Activated B cell treated with CpG ODN at 0.5 μM for 24 hours (primary cell): ENCODE measurements at regions not wholly inside any gene's neighbourhood (a gene's known extent, or its start where the extent isn't known, plus 50 kb on each side); places are given as distances from the start of the nearest gene placed in this dataset.

ENCODE experiments used
- ATAC-seq: fragments of 200-7000 bp; cut with Tn5 transposase; one replicate; pipeline ENCODE4 v1.10.0; 2021; ENCODE audit warnings: low read depth, mild to moderate bottlenecking, moderate library complexity
- CTCF ChIA-PET: fragments of 350-600 bp; sonication (Branson Sonifier 250); formaldehyde crosslinking; loops from one replicate; lab custom pipeline; 2021; ENCODE audit warnings: antibody characterized with exemption; lab: Charles Lee
- POLR2A ChIA-PET: fragments of 350-600 bp; sonication (Branson Sonifier 250); formaldehyde crosslinking; loops from one replicate; lab custom pipeline; 2021; ENCODE audit warnings: antibody characterized with exemption; lab: Charles Lee
- DNase-seq: peaks from one replicate; pipeline ENCODE4 v3.0.0; 2022
- H3K27ac Mint-ChIP-seq: one replicate; pipeline ENCODE4 v1.8.0; 2020; ENCODE audit warnings: mixed read lengths
- H3K27me3 Mint-ChIP-seq: one replicate; pipeline ENCODE4 v1.8.0; 2021; ENCODE audit warnings: mixed read lengths
- H3K36me3 Mint-ChIP-seq: one replicate; pipeline ENCODE4 v1.8.0; 2021; ENCODE audit warnings: low read depth, mixed read lengths
- H3K4me1 Mint-ChIP-seq: one replicate; pipeline ENCODE4 v1.8.0; 2021; ENCODE audit warnings: mixed read lengths
- H3K4me3 Mint-ChIP-seq: one replicate; pipeline ENCODE4 v1.8.0; 2020; ENCODE audit warnings: mild to moderate bottlenecking, mixed read lengths
- H3K9me3 Mint-ChIP-seq: one replicate; pipeline ENCODE4 v1.8.0; 2020; ENCODE audit warnings: mixed read lengths
- CTCF ChIP-seq: fragments of 200-600 bp; IDR thresholded peaks from one replicate; pipeline ENCODE4 v1.8.0; 2022; ENCODE audit warnings: antibody characterized with exemption, mild to moderate bottlenecking
- intact Hi-C: fragments of 100-400 bp; cut with micrococcal nuclease; formaldehyde crosslinking; loops from one replicate; pipeline ENCODE4 v1.15.1; 2024

- POLR2A ChIA-PET = no interaction called here
- Mint-ChIP-seq H3K9me3 (no peaks in the 10 kb centered on the region), H3K27ac (no peak overlapping the region), H3K4me1 (no peaks in the 10 kb centered on the region), H3K4me3 (no peak overlapping the region), H3K27me3 (peaks cover 2% of the 10 kb centered on the region), H3K36me3 (no peaks in the 10 kb centered on the region)
- ATAC-seq = no peak
- DNase-seq = no peak
- no peak for TF ChIP-seq CTCF
- intact Hi-C loops = no loop called here
- CTCF ChIA-PET = no interaction called here
These were observed 325.4 kb downstream of the QKI start for GRCh38 chr6:163739966-163740365.

- no peak for ATAC-seq
- intact Hi-C loops = no loop called here
- ChIA-PET CTCF (no interaction called here), POLR2A (no interaction called here)
- H3K27me3 Mint-ChIP-seq = peaks cover 2% of the 10 kb centered on the region
- H3K9me3 Mint-ChIP-seq = no peaks in the 10 kb centered on the region
- H3K36me3 Mint-ChIP-seq = no peaks in the 10 kb centered on the region
- no peak for DNase-seq
- H3K4me1 Mint-ChIP-seq = peaks cover 3% of the 10 kb centered on the region
- H3K4me3 Mint-ChIP-seq = no peak overlapping the region
- no peak for TF ChIP-seq CTCF
- H3K27ac Mint-ChIP-seq = no peak overlapping the region
These were observed 324.8 kb downstream of the QKI start for GRCh38 chr6:163739408-163739725.

DNA sequence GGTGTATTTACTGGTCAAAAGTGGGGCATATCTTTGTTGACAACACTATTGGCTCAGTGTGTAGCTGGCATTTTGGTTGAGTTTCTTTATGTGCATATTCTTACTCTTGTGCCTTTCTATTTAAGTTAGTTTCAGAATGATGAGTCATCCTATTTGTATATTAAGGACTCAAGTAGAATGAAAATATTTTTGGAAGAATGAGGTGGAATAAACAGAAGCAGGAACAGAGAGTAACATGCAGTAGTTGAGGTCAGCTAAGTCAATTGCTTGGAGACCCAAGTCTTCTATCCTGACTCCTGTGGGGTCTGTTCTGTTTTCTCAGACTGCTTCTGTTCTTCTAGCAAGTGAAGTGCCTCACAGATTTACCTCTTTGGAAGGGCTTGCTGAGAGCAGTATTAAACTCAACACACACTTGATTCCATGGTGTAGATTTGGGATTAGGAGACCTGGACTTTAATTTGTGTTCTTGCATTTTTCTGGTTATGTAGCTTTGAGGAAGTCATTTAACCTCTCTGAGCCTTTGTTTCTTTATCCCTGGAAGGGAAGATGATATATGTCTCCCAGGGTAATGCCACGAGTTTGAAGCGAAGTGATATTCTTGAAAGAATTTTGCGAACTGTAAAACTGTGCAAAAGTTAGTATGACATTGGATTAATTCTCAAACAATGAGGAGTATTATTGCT lies 324.3 kb downstream of the QKI start:
- H3K9me3 Mint-ChIP-seq = no peaks in the 10 kb centered on the region
- H3K36me3 Mint-ChIP-seq = no peaks in the 10 kb centered on the region
- intact Hi-C loops = no loop called here
- ChIA-PET CTCF (no interaction called here), POLR2A (no interaction called here)
- ATAC-seq (no peak), DNase-seq (no peak)
- no peak for TF ChIP-seq CTCF
- peaks cover 2% of the 10 kb centered on the region for H3K27me3 Mint-ChIP-seq
- H3K4me1 Mint-ChIP-seq = peaks cover 3% of the 10 kb centered on the region
- no peak overlapping the region for H3K4me3 Mint-ChIP-seq
- no peak overlapping the region for H3K27ac Mint-ChIP-seq

DNA sequence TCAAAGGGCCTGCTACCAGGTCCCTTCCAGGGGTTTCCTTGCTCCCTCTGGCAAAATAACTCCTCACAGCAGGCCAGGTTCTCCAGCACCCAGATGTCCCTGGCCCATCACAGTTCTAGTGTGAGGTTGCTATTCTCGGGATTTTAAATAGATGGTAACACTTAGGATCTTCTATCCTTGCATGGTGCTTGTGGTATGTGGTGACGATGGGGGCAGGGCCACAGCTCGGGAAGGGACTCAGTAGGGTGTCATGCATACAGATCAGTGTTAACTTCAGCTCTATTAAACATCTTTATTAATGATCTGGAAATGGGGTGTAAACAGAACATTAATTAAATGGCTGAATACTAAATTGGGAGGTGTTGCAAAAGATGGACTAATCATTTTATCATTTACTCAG lies 323.8 kb downstream of the QKI start:
- no peak overlapping the region for H3K27ac Mint-ChIP-seq
- H3K36me3 Mint-ChIP-seq = no peaks in the 10 kb centered on the region

DNA sequence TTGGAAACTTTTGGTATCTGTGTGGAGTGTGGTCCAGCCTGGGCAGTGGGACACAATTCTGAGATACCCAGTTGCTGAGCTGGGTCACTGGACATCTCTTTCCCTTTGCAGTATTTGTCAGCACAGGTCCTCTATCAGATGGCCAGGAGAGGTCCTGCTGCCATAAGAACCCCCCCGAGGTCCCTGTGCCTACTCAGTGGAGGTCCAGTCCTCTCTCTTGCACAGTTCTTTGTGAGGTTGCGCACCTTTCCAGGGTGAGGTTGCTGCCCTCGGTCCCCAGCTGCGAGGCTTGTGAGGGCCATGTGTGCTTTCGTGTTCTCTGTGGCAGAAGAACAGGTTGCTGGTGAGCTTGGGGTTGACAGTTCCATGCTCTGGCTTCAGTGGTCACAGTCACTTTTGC lies 320.6 kb downstream of the QKI start:
- H3K9me3 Mint-ChIP-seq = no peaks in the 10 kb centered on the region
- ChIA-PET CTCF (no interaction called here), POLR2A (no interaction called here)
- H3K27me3 Mint-ChIP-seq = no peaks in the 10 kb centered on the region
- intact Hi-C loops = no loop called here
- no peak for ATAC-seq
- no peak overlapping the region for H3K4me3 Mint-ChIP-seq
- no peak for DNase-seq
- peaks cover 24% of the 10 kb centered on the region for H3K4me1 Mint-ChIP-seq
- no peak overlapping the region for H3K27ac Mint-ChIP-seq
- no peak for TF ChIP-seq CTCF
- no peaks in the 10 kb centered on the region for H3K36me3 Mint-ChIP-seq

More for the DNA sequence above, 323.8 kb downstream of the QKI start:
- CTCF ChIA-PET = no interaction called here
- peaks cover under 1% of the 10 kb centered on the region for H3K27me3 Mint-ChIP-seq
- intact Hi-C loops = no loop called here
- peaks cover 8% of the 10 kb centered on the region for H3K4me1 Mint-ChIP-seq
- no peak for DNase-seq
- no peaks in the 10 kb centered on the region for H3K9me3 Mint-ChIP-seq
- POLR2A ChIA-PET = no interaction called here
- no peak for ATAC-seq
- no peak for TF ChIP-seq CTCF
- no peak overlapping the region for H3K4me3 Mint-ChIP-seq
